Ovary (tissue), 3 donors: ENCODE measurements at regions not wholly inside any gene's neighbourhood (a gene's known extent, or its start where the extent isn't known, plus 50 kb on each side); places are given as distances from the start of the nearest gene placed in this dataset.

ENCODE experiments used
- EP300 ChIP-seq: sonication (generic); formaldehyde crosslinking; IDR thresholded peaks from one replicate; pipeline ENCODE4 v1.6.1; 2017; ENCODE audit warnings: antibody characterized with exemption
- POLR2A ChIP-seq: fragments of 450-650 bp; IDR thresholded peaks from one replicate; pipeline ENCODE4 v1.6.1; 2017; ENCODE audit warnings: antibody characterized with exemption, mild to moderate bottlenecking, moderate library complexity
- TF ChIP-seq, protein P1 (sequence below), 3 donors: fragments of 450-650 bp in 2 of 3; fragments of 200-600 bp in 1 of 3; IDR thresholded peaks; one replicate each; pipeline versions ENCODE4 v1.5.1 to v1.8.0; 2016 to 2022; ENCODE audit warnings: antibody characterized with exemption in 3 of 3, mild to moderate bottlenecking in 1 of 3
- donor health status: DM: no; HTN: no; CAD: no.

DNA sequence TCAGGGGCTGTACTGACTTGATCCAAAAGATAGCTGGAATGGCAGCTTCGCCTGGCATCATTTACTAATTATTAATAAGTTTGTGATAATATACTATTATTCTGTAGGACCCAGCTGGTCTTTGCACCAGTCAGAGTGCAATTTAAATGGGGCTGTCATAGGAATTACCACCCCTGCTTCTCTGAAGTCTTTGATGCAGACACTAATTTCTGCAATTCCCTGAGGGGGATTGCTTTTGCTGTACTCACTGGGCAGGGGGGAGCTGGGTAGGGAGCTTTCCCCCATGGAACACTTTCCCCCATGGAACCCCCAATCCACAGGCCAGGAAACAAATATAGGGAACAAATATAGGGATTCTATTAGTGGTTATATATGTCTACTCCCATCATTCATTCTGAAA is 54.9 kb upstream of the TSKU start:
- TF ChIP-seq, protein P1, sequence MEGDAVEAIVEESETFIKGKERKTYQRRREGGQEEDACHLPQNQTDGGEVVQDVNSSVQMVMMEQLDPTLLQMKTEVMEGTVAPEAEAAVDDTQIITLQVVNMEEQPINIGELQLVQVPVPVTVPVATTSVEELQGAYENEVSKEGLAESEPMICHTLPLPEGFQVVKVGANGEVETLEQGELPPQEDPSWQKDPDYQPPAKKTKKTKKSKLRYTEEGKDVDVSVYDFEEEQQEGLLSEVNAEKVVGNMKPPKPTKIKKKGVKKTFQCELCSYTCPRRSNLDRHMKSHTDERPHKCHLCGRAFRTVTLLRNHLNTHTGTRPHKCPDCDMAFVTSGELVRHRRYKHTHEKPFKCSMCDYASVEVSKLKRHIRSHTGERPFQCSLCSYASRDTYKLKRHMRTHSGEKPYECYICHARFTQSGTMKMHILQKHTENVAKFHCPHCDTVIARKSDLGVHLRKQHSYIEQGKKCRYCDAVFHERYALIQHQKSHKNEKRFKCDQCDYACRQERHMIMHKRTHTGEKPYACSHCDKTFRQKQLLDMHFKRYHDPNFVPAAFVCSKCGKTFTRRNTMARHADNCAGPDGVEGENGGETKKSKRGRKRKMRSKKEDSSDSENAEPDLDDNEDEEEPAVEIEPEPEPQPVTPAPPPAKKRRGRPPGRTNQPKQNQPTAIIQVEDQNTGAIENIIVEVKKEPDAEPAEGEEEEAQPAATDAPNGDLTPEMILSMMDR (IDR thresholded peaks at IDR 0.05): no peak
- TF ChIP-seq POLR2A (no peak), EP300 (no peak)
